ENCODE measurements at regions not wholly inside any gene's neighbourhood (a gene's known extent, or its start where the extent isn't known, plus 50 kb on each side); places are given as distances from the start of the nearest gene placed in this dataset.

GRCh38 chr2:108164318-108164717 lies 75.5 kb upstream of the SULT1C3 start:
- TF ChIP-seq ELK1 (IDR thresholded peaks at IDR 0.05; ENCODE audit: low read depth, low read length) (no peak), CTCF (IDR thresholded peaks at IDR 0.05) (no peak), RAD21 (conservative IDR thresholded peaks at IDR 0.05 in 1 of 2, IDR thresholded peaks at IDR 0.05 in 1 of 2) (no peak), HMGXB4 (CRISPR knock-in tag; IDR thresholded peaks at IDR 0.05; ENCODE audit: borderline replicate concordance) (no peak), NPAS2 (CRISPR knock-in tag; IDR thresholded peaks at IDR 0.05; ENCODE audit: borderline replicate concordance) (no peak), BHLHE40 (IDR thresholded peaks at IDR 0.05; ENCODE audit: low read depth, low read length) (no peak), REST (IDR thresholded peaks at IDR 0.05) (no peak), E2F6 (IDR thresholded peaks at IDR 0.05; ENCODE audit: borderline replicate concordance, low read depth) (no peak)
